Uterus (tissue), 2 donors: ENCODE measurements at regions not wholly inside any gene's neighbourhood (a gene's known extent, or its start where the extent isn't known, plus 50 kb on each side); places are given as distances from the start of the nearest gene placed in this dataset.

Source experiments
- CTCF ChIP-seq, 4 experiments: fragments of 200-600 bp in 2 of 4; fragments of 450-650 bp in 2 of 4; sonication (generic) in 2 of 4; IDR thresholded peaks; one replicate each; pipeline ENCODE4 v1.5.1; 2016 to 2019; ENCODE audit warnings: antibody characterized with exemption in 4 of 4, mild to moderate bottlenecking in 2 of 4, moderate library complexity in 1 of 4
- POLR2A ChIP-seq, 2 donors: fragments of 450-650 bp; IDR thresholded peaks; one replicate each; pipeline ENCODE4 v1.6.1; 2016; ENCODE audit warnings: antibody characterized with exemption in 2 of 2, mild to moderate bottlenecking in 1 of 2, moderate library complexity in 1 of 2

- TF ChIP-seq POLR2A (IDR thresholded peaks at IDR 0.05) (no peak), CTCF (IDR thresholded peaks at IDR 0.05) (no peak)
Observed at GRCh38 chr19:30739394-30739793, 367.2 kb downstream of the ZNF536 start.
